ENCODE measurements at regions not wholly inside any gene's neighbourhood (a gene's known extent, or its start where the extent isn't known, plus 50 kb on each side); places are given as distances from the start of the nearest gene placed in this dataset.
"Not testable (repeated sequence)": the region's sequence is repeated elsewhere in the genome, so short reads cannot be mapped to it uniquely, and the experiment has no call there.

- no peak for DNase-seq (ENCODE audit: low spot score)
Observed at GRCh38 chr2:83261591-83262136, 1197.4 kb downstream of the SUCLG1 start.

GRCh38 chr2:83253848-83254247 is 1205.2 kb downstream of the SUCLG1 start:
- no peak for DNase-seq (ENCODE audit: low spot score)

GRCh38 chr2:83251321-83251872 is 1207.7 kb downstream of the SUCLG1 start:
- DNase-seq (ENCODE audit: low spot score), result no peak

- DNase-seq (ENCODE audit: low spot score), result not testable (repeated sequence)
Observed at GRCh38 chr2:83245806-83246537, 1213.1 kb downstream of the SUCLG1 start.

GRCh38 chr2:83240611-83241010 is 1218.5 kb downstream of the SUCLG1 start:
- no peak for DNase-seq (ENCODE audit: low spot score)

GRCh38 chr2:83238111-83238510 is 1221.0 kb downstream of the SUCLG1 start:
- DNase-seq (ENCODE audit: low spot score), result no peak

GRCh38 chr2:83234246-83234645 is 1224.8 kb downstream of the SUCLG1 start:
- DNase-seq (ENCODE audit: low spot score), result no peak

- DNase-seq (ENCODE audit: low spot score), result no peak
Observed at GRCh38 chr2:83233781-83234180, 1225.3 kb downstream of the SUCLG1 start.

GRCh38 chr2:83233326-83233725 is 1225.8 kb downstream of the SUCLG1 start:
- DNase-seq (ENCODE audit: low spot score), result no peak

- no peak for DNase-seq (ENCODE audit: low spot score)
Observed at GRCh38 chr2:83229443-83229842, 1229.6 kb downstream of the SUCLG1 start.

- no peak for DNase-seq (ENCODE audit: low spot score)
Observed at GRCh38 chr2:83224591-83225200, 1234.4 kb downstream of the SUCLG1 start.

- no peak for DNase-seq (ENCODE audit: low spot score)
Observed at GRCh38 chr2:83221258-83221657, 1237.8 kb downstream of the SUCLG1 start.

GRCh38 chr2:83217854-83218253 is 1241.2 kb downstream of the SUCLG1 start:
- no peak for DNase-seq (ENCODE audit: low spot score)

GRCh38 chr2:83196225-83196624 is 1262.9 kb downstream of the SUCLG1 start:
- peak; percentile 45 for DNase-seq (ENCODE audit: low spot score)

GRCh38 chr2:83191316-83191715 is 1267.8 kb downstream of the SUCLG1 start:
- no peak for DNase-seq (ENCODE audit: low spot score)

- DNase-seq (ENCODE audit: low spot score), result no peak
Observed at GRCh38 chr2:83186105-83186760, 1272.8 kb downstream of the SUCLG1 start.

- DNase-seq (ENCODE audit: low spot score), result not testable (repeated sequence)
Observed at GRCh38 chr2:83180862-83181530, 1278.1 kb downstream of the SUCLG1 start.

- no peak for DNase-seq (ENCODE audit: low spot score)
Observed at GRCh38 chr2:83176539-83176938, 1282.5 kb downstream of the SUCLG1 start.

- no peak for DNase-seq (ENCODE audit: low spot score)
Observed at GRCh38 chr2:83172841-83173240, 1286.2 kb downstream of the SUCLG1 start.

- DNase-seq (ENCODE audit: low spot score), result no peak
Observed at GRCh38 chr2:83168377-83168776, 1290.7 kb downstream of the SUCLG1 start.

- DNase-seq (ENCODE audit: low spot score), result no peak
Observed at GRCh38 chr2:83162421-83162820, 1296.7 kb downstream of the SUCLG1 start.

- DNase-seq (ENCODE audit: low spot score), result no peak
Observed at GRCh38 chr2:83160571-83160970, 1298.5 kb downstream of the SUCLG1 start.
